HK-2 (cell line): ENCODE measurements at regions not wholly inside any gene's neighbourhood (a gene's known extent, or its start where the extent isn't known, plus 50 kb on each side); places are given as distances from the start of the nearest gene placed in this dataset.
"Not testable (repeated sequence)": the region's sequence is repeated elsewhere in the genome, so short reads cannot be mapped to it uniquely, and the experiment has no call there.

Source experiments
- DNase-seq: peaks from one replicate; pipeline ENCODE4 v3.0.0-alpha.2; 2018; ENCODE audit not compliant: unreplicated experiment

GRCh38 chr19:30233375-30233774 is 138.8 kb upstream of the ZNF536 start:
- no peak for DNase-seq

DNA sequence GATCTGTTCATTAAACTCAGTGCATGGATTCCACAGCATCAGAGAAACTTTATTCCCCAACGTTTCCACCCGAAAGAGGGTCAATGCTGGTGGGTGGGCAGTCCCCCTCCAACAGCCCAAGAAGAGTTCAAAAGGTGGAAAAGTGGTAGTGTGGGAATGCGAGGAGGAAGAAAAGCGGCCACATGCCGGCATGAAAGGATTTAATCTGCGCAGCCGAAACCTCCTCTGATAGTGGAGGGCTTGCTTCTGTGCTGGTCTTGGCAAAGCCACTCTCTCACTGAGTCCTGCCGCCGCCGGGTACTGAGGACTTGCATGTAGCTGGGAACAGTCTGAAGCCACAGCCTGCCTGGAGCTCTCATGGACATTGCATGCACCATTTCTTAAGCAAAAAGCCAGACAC is 136.2 kb upstream of the ZNF536 start:
- DNase-seq: no peak

DNA sequence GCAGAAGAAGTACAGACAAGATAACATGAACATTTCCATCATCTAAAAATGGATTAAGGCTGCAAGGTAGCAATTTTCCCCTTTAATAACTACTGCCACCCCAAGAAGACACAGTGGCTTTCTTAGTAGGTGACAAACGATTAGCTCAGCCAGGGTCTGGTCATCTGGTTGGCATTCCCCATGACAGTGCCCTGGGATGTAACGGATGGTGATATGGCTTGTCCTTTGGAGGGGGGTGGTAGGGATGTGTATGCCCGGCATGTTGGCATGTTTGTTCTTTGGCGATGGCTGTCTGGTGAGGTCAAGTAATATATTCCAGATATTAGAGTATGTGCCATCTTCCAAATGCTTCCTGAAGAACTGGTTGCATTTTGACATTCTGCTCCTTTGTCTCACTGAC is 135.6 kb upstream of the ZNF536 start:
- DNase-seq: no peak

GRCh38 chr19:30237140-30237539 is 135.0 kb upstream of the ZNF536 start:
- no peak for DNase-seq

GRCh38 chr19:30240904-30241695 is 131.1 kb upstream of the ZNF536 start:
- no peak for DNase-seq

GRCh38 chr19:30244533-30244932 is 127.7 kb upstream of the ZNF536 start:
- DNase-seq: no peak

DNA sequence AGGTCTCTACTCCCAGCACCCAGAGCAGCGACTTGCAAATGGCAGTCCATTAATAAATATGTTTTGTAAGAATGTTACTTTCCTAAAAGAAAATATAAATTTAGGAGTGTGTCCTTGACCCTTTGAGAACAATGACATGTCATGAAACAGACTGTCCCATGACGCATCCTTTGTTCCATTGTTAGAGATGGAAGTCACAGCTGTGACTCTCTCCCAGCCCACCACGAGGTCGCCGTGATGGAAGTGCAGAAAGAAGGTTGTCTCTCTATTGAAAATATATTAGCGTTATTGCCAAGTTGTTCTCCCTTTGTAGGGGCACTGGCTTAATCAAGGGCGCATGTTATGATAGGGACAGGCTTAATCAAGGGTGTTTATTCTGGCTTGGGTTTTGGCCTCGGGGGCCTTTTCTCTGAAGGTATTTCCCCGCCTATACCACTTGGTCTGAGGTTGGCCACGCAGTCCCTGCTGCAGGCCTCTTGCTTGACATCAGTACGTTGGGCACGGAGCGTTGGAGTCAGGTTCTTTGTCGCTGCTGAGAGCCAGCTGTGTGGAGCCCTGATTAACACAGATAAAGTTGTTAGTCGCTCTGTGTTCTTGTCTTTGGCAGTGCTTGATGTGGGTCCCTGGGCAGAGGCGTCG is 126.7 kb upstream of the ZNF536 start:
- no peak for DNase-seq

- DNase-seq: no peak
These were observed 122.3 kb upstream of the ZNF536 start for GRCh38 chr19:30249911-30250310.

GRCh38 chr19:30252214-30252613 is 120.0 kb upstream of the ZNF536 start:
- no peak for DNase-seq

- no peak for DNase-seq
These were observed 118.6 kb upstream of the ZNF536 start for GRCh38 chr19:30253581-30253996.

- no peak for DNase-seq
These were observed 118.0 kb upstream of the ZNF536 start for GRCh38 chr19:30254158-30254557.

- no peak for DNase-seq
These were observed 117.4 kb upstream of the ZNF536 start for GRCh38 chr19:30254789-30255188.

- DNase-seq: no peak
These were observed 116.2 kb upstream of the ZNF536 start for GRCh38 chr19:30255791-30256495.

DNA sequence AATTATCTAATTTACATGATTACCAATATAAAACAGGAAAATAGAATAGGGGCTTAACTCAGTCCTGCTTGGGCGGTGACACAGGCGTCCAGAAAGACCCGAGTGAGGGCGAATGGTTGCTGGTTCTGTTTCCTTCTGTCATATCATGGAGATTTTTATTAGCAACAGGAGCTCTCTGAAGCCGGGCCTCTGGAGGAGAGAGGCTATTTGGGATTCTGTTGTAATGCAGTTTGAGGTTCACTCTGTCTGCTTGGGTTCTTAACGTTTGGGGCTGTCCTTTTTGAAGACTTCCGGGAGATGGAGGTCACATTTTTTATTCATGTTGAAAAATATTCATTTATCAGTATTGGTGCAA is 115.7 kb upstream of the ZNF536 start:
- DNase-seq: no peak

DNA sequence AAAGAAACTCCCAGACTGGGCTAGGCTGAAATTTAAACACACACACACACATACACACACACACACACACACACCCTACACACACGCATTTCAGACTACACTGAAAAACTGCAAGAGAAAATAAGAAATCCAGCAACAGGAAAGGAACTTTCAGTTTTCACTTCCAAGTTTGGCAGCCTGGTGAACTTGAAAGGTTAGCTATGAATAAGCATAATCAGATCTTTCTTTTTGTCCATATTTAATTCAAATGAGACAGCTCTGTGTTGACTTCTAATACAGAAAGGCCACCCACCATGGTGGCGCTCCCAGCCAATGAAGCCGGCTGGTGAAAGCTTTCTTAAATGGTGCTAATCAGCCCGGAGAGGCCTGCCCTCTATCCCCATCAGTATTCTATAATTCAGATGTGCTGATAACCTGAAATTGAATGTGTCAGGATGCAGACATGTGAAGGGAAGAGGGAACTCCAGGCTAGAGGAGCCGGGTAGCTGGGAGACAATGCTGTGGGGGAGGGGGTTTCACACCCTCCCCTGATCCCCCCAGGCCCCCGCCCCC is 108.3 kb upstream of the ZNF536 start:
- DNase-seq: no peak

- DNase-seq: not testable (repeated sequence)
These were observed 106.3 kb upstream of the ZNF536 start for GRCh38 chr19:30265918-30266317.

DNA sequence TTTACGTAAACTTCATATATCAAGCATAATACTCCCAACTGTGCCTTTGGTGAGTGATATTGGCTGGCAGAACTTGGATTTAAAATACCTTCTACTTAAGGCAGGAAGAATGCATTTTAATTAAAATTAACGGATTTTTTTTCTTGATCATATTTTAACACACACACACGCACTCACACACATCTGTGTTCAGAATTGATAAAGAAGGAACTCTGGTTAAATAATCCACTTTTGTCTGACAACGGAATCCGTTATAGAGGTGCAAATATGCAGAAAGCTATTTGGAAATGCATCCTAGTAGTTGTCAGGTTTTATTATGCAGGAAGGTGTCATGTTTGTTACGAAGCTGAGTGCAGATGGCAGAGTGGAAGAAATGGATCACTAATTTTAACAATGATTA is 105.5 kb upstream of the ZNF536 start:
- DNase-seq: no peak

GRCh38 chr19:30267332-30267731 is 104.9 kb upstream of the ZNF536 start:
- no peak for DNase-seq

- no peak for DNase-seq
These were observed 103.6 kb upstream of the ZNF536 start for GRCh38 chr19:30268601-30269000.

DNA sequence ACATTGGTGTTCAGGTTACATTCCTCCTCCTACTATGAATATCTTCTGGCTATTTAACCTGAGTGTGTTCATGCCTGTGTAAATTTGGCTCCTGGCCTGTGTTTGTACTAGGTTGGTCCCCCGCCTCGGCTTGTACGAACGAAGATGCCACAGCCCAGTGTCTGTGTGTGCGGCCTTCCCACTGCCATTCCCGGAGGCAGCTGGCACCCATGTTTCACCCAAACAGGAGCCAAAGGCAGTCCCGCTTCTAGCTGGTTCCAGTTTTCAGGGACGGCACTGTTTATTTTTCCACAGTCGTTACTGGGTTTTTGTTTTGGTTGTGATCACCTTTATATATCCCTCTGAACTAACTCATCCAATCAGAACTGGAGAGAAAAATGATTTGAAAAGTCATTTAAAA is 102.5 kb upstream of the ZNF536 start:
- DNase-seq: no peak

- DNase-seq: no peak
These were observed 100.4 kb upstream of the ZNF536 start for GRCh38 chr19:30271816-30272215.

- no peak for DNase-seq
These were observed 99.6 kb upstream of the ZNF536 start for GRCh38 chr19:30272554-30272953.

- DNase-seq: no peak
These were observed 99.0 kb upstream of the ZNF536 start for GRCh38 chr19:30273184-30273583.
